ENCODE measurements at regions not wholly inside any gene's neighbourhood (a gene's known extent, or its start where the extent isn't known, plus 50 kb on each side); places are given as distances from the start of the nearest gene placed in this dataset.
A peak's percentile ranks its signal among the peaks of the same experiment; 100 is the strongest.

DNA sequence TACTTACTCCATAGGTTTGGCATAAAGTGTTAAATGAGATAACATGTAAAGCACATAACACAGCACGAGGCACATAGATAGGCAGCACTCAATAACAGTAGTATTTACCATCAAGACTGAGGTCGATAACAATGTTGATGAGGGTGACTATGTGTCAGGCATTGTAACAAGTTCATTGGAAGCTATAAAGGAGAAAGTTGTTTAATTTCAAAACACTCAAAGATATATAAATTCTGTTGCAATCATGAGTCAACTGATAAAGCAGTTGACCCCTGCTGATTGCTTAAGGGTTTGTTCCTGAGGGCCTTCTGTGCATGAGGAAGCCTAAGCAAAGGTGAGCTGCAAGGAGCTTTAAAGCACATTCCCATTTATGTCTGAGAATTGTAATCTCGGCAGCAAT, 760.5 kb downstream of the SATB2 start:
- peak; percentile 46 for DNase-seq
- H2AK5ac ChIP-seq (ENCODE audit: low read length), result no peak overlapping the region
- H3K18ac ChIP-seq (ENCODE audit: low read length), result no peak overlapping the region
- H2BK120ac ChIP-seq (ENCODE audit: low read depth, low read length), result no peak overlapping the region
- no peaks in the 10 kb centered on the region for H3K79me1 ChIP-seq (ENCODE audit: low read length)
- H3K36me3 ChIP-seq (ENCODE audit: control insufficient read depth, insufficient read depth, low read length), result no peaks in the 10 kb centered on the region
- no peak overlapping the region for H3K4ac ChIP-seq (ENCODE audit: low read depth, low read length)
- H3K4me2 ChIP-seq (ENCODE audit: low read length), result no peak overlapping the region
- no peak overlapping the region for H2BK5ac ChIP-seq (ENCODE audit: low read length)
- no peak overlapping the region for H3K27ac ChIP-seq (ENCODE audit: low read depth, low read length)
- no peak overlapping the region for H4K8ac ChIP-seq (ENCODE audit: low read depth, low read length)
- H3K4me3 ChIP-seq (ENCODE audit: low read length), result no peak overlapping the region
- H3K27me3 ChIP-seq (ENCODE audit: insufficient read depth, low read length, poor library complexity), result no peaks in the 10 kb centered on the region
- WGBS (ENCODE audit: extremely low coverage, insufficient coverage, low lambda C conversion rate), result no CpG with 5 or more reads among the region's 3 CpGs
- H3K79me2 ChIP-seq (ENCODE audit: control insufficient read depth, insufficient read depth, low read length), result no peaks in the 10 kb centered on the region
- H2BK15ac ChIP-seq (replicated peaks; ENCODE audit: low read depth), result no peak overlapping the region
- H3K56ac ChIP-seq (ENCODE audit: low read length), result no peak overlapping the region
- H3K23ac ChIP-seq (ENCODE audit: low read length), result no peak overlapping the region
- H3K4me1 ChIP-seq (ENCODE audit: control insufficient read depth, low read depth, low read length), result no peaks in the 10 kb centered on the region
- H4K5ac ChIP-seq (ENCODE audit: low read length), result no peak overlapping the region
- no peak overlapping the region for H3K9ac ChIP-seq (ENCODE audit: low read length)

GRCh38 chr2:198695879-198696278, 761.9 kb downstream of the SATB2 start:
- no peak overlapping the region for H2BK15ac ChIP-seq (replicated peaks; ENCODE audit: low read depth)
- no peaks in the 10 kb centered on the region for H3K79me1 ChIP-seq (ENCODE audit: low read length)
- H3K27ac ChIP-seq (ENCODE audit: low read depth, low read length), result no peak overlapping the region
- H4K5ac ChIP-seq (ENCODE audit: low read length), result no peak overlapping the region
- H3K18ac ChIP-seq (ENCODE audit: low read length), result no peak overlapping the region
- H3K4me2 ChIP-seq (ENCODE audit: low read length), result no peak overlapping the region
- H2AK5ac ChIP-seq (ENCODE audit: low read length), result no peak overlapping the region
- H3K9ac ChIP-seq (ENCODE audit: low read length), result no peak overlapping the region
- no peak overlapping the region for H3K23ac ChIP-seq (ENCODE audit: low read length)
- no peak for DNase-seq
- H3K56ac ChIP-seq (ENCODE audit: low read length), result no peak overlapping the region
- H3K36me3 ChIP-seq (ENCODE audit: control insufficient read depth, insufficient read depth, low read length), result no peaks in the 10 kb centered on the region
- H3K4me1 ChIP-seq (ENCODE audit: control insufficient read depth, low read depth, low read length), result no peaks in the 10 kb centered on the region
- H2BK120ac ChIP-seq (ENCODE audit: low read depth, low read length), result no peak overlapping the region
- H3K4ac ChIP-seq (ENCODE audit: low read depth, low read length), result no peak overlapping the region
- H2BK5ac ChIP-seq (ENCODE audit: low read length), result no peak overlapping the region
- no peaks in the 10 kb centered on the region for H3K79me2 ChIP-seq (ENCODE audit: control insufficient read depth, insufficient read depth, low read length)
- H3K4me3 ChIP-seq (ENCODE audit: low read length), result no peak overlapping the region
- H3K27me3 ChIP-seq (ENCODE audit: insufficient read depth, low read length, poor library complexity), result no peaks in the 10 kb centered on the region
- no peak overlapping the region for H4K8ac ChIP-seq (ENCODE audit: low read depth, low read length)

GRCh38 chr2:198692907-198693510, 764.7 kb downstream of the SATB2 start:
- H3K27ac ChIP-seq (ENCODE audit: low read depth, low read length), result no peak overlapping the region

DNA sequence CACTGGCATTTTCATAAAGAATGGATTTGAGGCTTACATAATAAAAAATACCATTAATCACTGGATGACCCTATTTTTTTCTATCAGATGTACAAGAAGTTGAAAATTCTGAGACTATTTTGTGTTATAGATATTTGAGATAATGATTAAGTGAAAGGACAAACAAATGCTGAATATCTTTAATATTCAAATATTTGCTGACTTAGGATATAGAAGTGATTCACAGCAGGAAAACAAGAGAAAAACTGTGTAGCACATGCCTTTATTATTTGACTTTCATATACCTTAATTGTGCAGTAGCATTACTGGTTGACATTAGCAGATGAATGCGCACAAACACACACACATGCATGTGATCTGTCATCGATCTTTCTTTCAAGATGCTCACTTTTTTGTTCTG, 766.5 kb downstream of the SATB2 start:
- Histone ChIP-seq H3K79me1 (ENCODE audit: low read length) (no peaks in the 10 kb centered on the region), H4K5ac (ENCODE audit: low read length) (no peak overlapping the region), H3K4me2 (ENCODE audit: low read length) (no peak overlapping the region), H2AK5ac (ENCODE audit: low read length) (no peak overlapping the region), H3K56ac (ENCODE audit: low read length) (no peak overlapping the region), H2BK5ac (ENCODE audit: low read length) (no peak overlapping the region), H3K27me3 (ENCODE audit: insufficient read depth, low read length, poor library complexity) (no peaks in the 10 kb centered on the region), H3K4me3 (ENCODE audit: low read length) (no peak overlapping the region), H3K79me2 (ENCODE audit: control insufficient read depth, insufficient read depth, low read length) (no peaks in the 10 kb centered on the region), H3K9ac (ENCODE audit: low read length) (no peak overlapping the region), H3K18ac (ENCODE audit: low read length) (no peak overlapping the region), H2BK120ac (ENCODE audit: low read depth, low read length) (no peak overlapping the region), H4K8ac (ENCODE audit: low read depth, low read length) (no peak overlapping the region), H3K27ac (ENCODE audit: low read depth, low read length) (no peak overlapping the region), H3K23ac (ENCODE audit: low read length) (no peak overlapping the region), H3K4me1 (ENCODE audit: control insufficient read depth, low read depth, low read length) (no peaks in the 10 kb centered on the region), H2BK15ac (replicated peaks; ENCODE audit: low read depth) (no peak overlapping the region), H3K4ac (ENCODE audit: low read depth, low read length) (no peak overlapping the region), H3K36me3 (ENCODE audit: control insufficient read depth, insufficient read depth, low read length) (no peaks in the 10 kb centered on the region)
- WGBS (ENCODE audit: extremely low coverage, insufficient coverage, low lambda C conversion rate), result no CpG with 5 or more reads among the region's 2 CpGs
- DNase-seq, result no peak

More at GRCh38 chr2:198692907-198693510, 764.7 kb downstream of the SATB2 start:
- H3K36me3 ChIP-seq (ENCODE audit: control insufficient read depth, insufficient read depth, low read length), result no peaks in the 10 kb centered on the region
- DNase-seq, result no peak
- no CpG with 5 or more reads among the region's 9 CpGs for WGBS (ENCODE audit: extremely low coverage, insufficient coverage, low lambda C conversion rate)
- H4K8ac ChIP-seq (ENCODE audit: low read depth, low read length), result no peak overlapping the region
- H3K4me1 ChIP-seq (ENCODE audit: control insufficient read depth, low read depth, low read length), result no peaks in the 10 kb centered on the region
- no peak overlapping the region for H4K5ac ChIP-seq (ENCODE audit: low read length)
- H2BK5ac ChIP-seq (ENCODE audit: low read length), result no peak overlapping the region
- H3K56ac ChIP-seq (ENCODE audit: low read length), result no peak overlapping the region
- H3K23ac ChIP-seq (ENCODE audit: low read length), result no peak overlapping the region
- no peak overlapping the region for H3K4me3 ChIP-seq (ENCODE audit: low read length)
- H3K4me2 ChIP-seq (ENCODE audit: low read length), result no peak overlapping the region
- H3K79me2 ChIP-seq (ENCODE audit: control insufficient read depth, insufficient read depth, low read length), result no peaks in the 10 kb centered on the region
- H2AK5ac ChIP-seq (ENCODE audit: low read length), result no peak overlapping the region
- H3K79me1 ChIP-seq (ENCODE audit: low read length), result no peaks in the 10 kb centered on the region
- no peak overlapping the region for H3K4ac ChIP-seq (ENCODE audit: low read depth, low read length)
- H3K18ac ChIP-seq (ENCODE audit: low read length), result no peak overlapping the region
- no peak overlapping the region for H3K9ac ChIP-seq (ENCODE audit: low read length)
- H3K27me3 ChIP-seq (ENCODE audit: insufficient read depth, low read length, poor library complexity), result no peaks in the 10 kb centered on the region
- H2BK15ac ChIP-seq (replicated peaks; ENCODE audit: low read depth), result no peak overlapping the region
- H2BK120ac ChIP-seq (ENCODE audit: low read depth, low read length), result no peak overlapping the region

GRCh38 chr2:198664321-198664720, 793.4 kb downstream of the SATB2 start:
- Histone ChIP-seq H3K4ac (ENCODE audit: low read depth, low read length) (no peak overlapping the region), H3K27ac (ENCODE audit: low read depth, low read length) (no peak overlapping the region), H3K27me3 (ENCODE audit: insufficient read depth, low read length, poor library complexity) (no peaks in the 10 kb centered on the region), H4K5ac (ENCODE audit: low read length) (no peak overlapping the region), H3K18ac (ENCODE audit: low read length) (no peak overlapping the region), H3K4me2 (ENCODE audit: low read length) (no peak overlapping the region), H3K36me3 (ENCODE audit: control insufficient read depth, insufficient read depth, low read length) (no peaks in the 10 kb centered on the region), H3K23ac (ENCODE audit: low read length) (no peak overlapping the region), H3K9ac (ENCODE audit: low read length) (no peak overlapping the region), H3K79me2 (ENCODE audit: control insufficient read depth, insufficient read depth, low read length) (no peaks in the 10 kb centered on the region), H2BK15ac (replicated peaks; ENCODE audit: low read depth) (no peak overlapping the region), H4K8ac (ENCODE audit: low read depth, low read length) (no peak overlapping the region), H3K56ac (ENCODE audit: low read length) (no peak overlapping the region), H2BK5ac (ENCODE audit: low read length) (no peak overlapping the region), H2AK5ac (ENCODE audit: low read length) (no peak overlapping the region), H3K4me3 (ENCODE audit: low read length) (no peak overlapping the region), H3K4me1 (ENCODE audit: control insufficient read depth, low read depth, low read length) (no peaks in the 10 kb centered on the region), H3K79me1 (ENCODE audit: low read length) (no peaks in the 10 kb centered on the region), H2BK120ac (ENCODE audit: low read depth, low read length) (no peak overlapping the region)
- DNase-seq, result no peak
- no CpG with 5 or more reads among the region's 2 CpGs for WGBS (ENCODE audit: extremely low coverage, insufficient coverage, low lambda C conversion rate)

DNA sequence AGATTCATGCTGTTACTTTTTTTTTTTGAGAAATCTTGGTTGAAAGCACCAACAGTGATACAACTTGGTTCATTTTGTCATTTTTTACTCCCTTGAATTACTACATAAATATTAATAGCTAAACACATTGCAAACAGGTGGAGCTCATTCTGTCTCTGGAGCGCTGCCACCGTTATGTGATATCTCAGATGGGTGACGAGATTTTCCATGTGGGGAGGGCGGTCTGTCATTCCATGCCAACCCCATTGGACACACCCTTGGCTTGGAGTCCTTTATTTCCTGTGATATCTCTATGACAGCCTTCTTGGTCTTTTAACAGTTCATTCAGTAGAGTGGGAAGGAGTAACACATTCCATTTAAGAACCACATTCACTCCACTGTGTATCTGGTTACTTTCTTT, 794.8 kb downstream of the SATB2 start:
- H3K27ac ChIP-seq (ENCODE audit: low read depth, low read length), result no peak overlapping the region
- H2AK5ac ChIP-seq (ENCODE audit: low read length), result no peak overlapping the region

More for the DNA sequence above, 794.8 kb downstream of the SATB2 start:
- Histone ChIP-seq H3K9ac (ENCODE audit: low read length) (no peak overlapping the region), H3K36me3 (ENCODE audit: control insufficient read depth, insufficient read depth, low read length) (no peaks in the 10 kb centered on the region), H3K27me3 (ENCODE audit: insufficient read depth, low read length, poor library complexity) (no peaks in the 10 kb centered on the region), H3K4me1 (ENCODE audit: control insufficient read depth, low read depth, low read length) (no peaks in the 10 kb centered on the region), H2BK15ac (replicated peaks; ENCODE audit: low read depth) (no peak overlapping the region), H2BK5ac (ENCODE audit: low read length) (no peak overlapping the region), H3K4me3 (ENCODE audit: low read length) (no peak overlapping the region), H4K8ac (ENCODE audit: low read depth, low read length) (no peak overlapping the region), H3K79me2 (ENCODE audit: control insufficient read depth, insufficient read depth, low read length) (no peaks in the 10 kb centered on the region), H3K23ac (ENCODE audit: low read length) (no peak overlapping the region), H3K79me1 (ENCODE audit: low read length) (no peaks in the 10 kb centered on the region), H3K18ac (ENCODE audit: low read length) (no peak overlapping the region), H3K4me2 (ENCODE audit: low read length) (no peak overlapping the region), H3K56ac (ENCODE audit: low read length) (no peak overlapping the region), H2BK120ac (ENCODE audit: low read depth, low read length) (no peak overlapping the region), H3K4ac (ENCODE audit: low read depth, low read length) (no peak overlapping the region), H4K5ac (ENCODE audit: low read length) (no peak overlapping the region)
- DNase-seq, result no peak
- no CpG with 5 or more reads among the region's 4 CpGs for WGBS (ENCODE audit: extremely low coverage, insufficient coverage, low lambda C conversion rate)
